Muscle layer of colon (tissue), 2 donors: ENCODE measurements at regions not wholly inside any gene's neighbourhood (a gene's known extent, or its start where the extent isn't known, plus 50 kb on each side); places are given as distances from the start of the nearest gene placed in this dataset.

Source experiments
- H3K27ac ChIP-seq: one replicate; pipeline ENCODE4 v1.7.0; 2013; ENCODE audit warnings: low read depth, mild to moderate bottlenecking, low read length, moderate library complexity
- H3K27me3 ChIP-seq, 2 donors: one replicate each; pipeline ENCODE4 v1.7.0; 2013; ENCODE audit warnings: low read length in 2 of 2, mild to moderate bottlenecking in 2 of 2; ENCODE audit not compliant: insufficient read depth in 2 of 2, control insufficient read depth in 1 of 2
- H3K36me3 ChIP-seq: one replicate; pipeline ENCODE4 v1.7.0; 2013; ENCODE audit warnings: mild to moderate bottlenecking, low read length; ENCODE audit not compliant: insufficient read depth
- H3K4me1 ChIP-seq: one replicate; pipeline ENCODE4 v1.7.0; 2013; ENCODE audit warnings: mild to moderate bottlenecking, low read length; ENCODE audit not compliant: insufficient read depth
- H3K4me3 ChIP-seq, 2 donors: one replicate each; pipeline ENCODE4 v1.7.0; 2013; ENCODE audit warnings: low read length in 2 of 2, low read depth in 1 of 2, mild to moderate bottlenecking in 1 of 2, moderate library complexity in 1 of 2
- H3K9ac ChIP-seq: one replicate; pipeline ENCODE4 v1.7.0; 2013; ENCODE audit warnings: low read length
- H3K9me3 ChIP-seq: one replicate; pipeline ENCODE4 v1.7.0; 2013; ENCODE audit warnings: mild to moderate bottlenecking, low read length
- donor health status: abdominal sarcoma.
- donor health status: Adenocarcinoma of cecum.

GRCh38 chr13:61954092-61954491 is 538.4 kb upstream of the PCDH20 start:
- Histone ChIP-seq H3K27me3 (no peaks in the 10 kb centered on the region), H3K4me3 (no peak overlapping the region), H3K36me3 (no peaks in the 10 kb centered on the region), H3K27ac (no peak overlapping the region), H3K4me1 (no peaks in the 10 kb centered on the region), H3K9me3 (no peaks in the 10 kb centered on the region), H3K9ac (no peak overlapping the region)

- H3K27me3 ChIP-seq, result no peaks in the 10 kb centered on the region
- no peak overlapping the region for H3K4me3 ChIP-seq
- no peak overlapping the region for H3K27ac ChIP-seq
- no peaks in the 10 kb centered on the region for H3K4me1 ChIP-seq
- H3K9me3 ChIP-seq, result no peaks in the 10 kb centered on the region
- H3K36me3 ChIP-seq, result no peaks in the 10 kb centered on the region
- H3K9ac ChIP-seq, result no peak overlapping the region
These were observed 535.2 kb upstream of the PCDH20 start for GRCh38 chr13:61950828-61951227.

- Histone ChIP-seq H3K9me3 (no peaks in the 10 kb centered on the region), H3K4me1 (no peaks in the 10 kb centered on the region), H3K27ac (no peak overlapping the region), H3K4me3 (no peak overlapping the region), H3K27me3 (no peaks in the 10 kb centered on the region), H3K36me3 (no peaks in the 10 kb centered on the region), H3K9ac (no peak overlapping the region)
These were observed 528.8 kb upstream of the PCDH20 start for GRCh38 chr13:61944329-61944929.

DNA sequence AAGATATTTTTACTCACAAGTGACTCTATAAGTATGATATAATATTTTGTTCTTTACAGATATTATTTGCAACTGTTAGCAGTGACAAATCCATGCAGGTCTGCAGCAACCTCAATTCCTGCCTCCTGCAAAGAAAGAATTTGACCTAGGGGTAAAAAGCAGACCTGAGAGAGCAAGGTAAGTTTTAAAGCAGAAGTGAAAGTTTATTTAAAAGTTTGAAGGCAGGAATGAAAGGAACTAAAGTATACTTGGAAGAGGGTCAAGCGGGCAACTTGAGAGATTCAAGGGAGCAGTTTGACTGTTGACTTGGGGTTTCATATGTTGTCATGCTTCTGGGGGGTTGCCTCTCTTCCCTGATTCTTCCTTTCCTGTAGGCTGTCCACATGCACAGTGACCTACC is 520.1 kb upstream of the PCDH20 start:
- H3K9me3 ChIP-seq, result no peaks in the 10 kb centered on the region

DNA sequence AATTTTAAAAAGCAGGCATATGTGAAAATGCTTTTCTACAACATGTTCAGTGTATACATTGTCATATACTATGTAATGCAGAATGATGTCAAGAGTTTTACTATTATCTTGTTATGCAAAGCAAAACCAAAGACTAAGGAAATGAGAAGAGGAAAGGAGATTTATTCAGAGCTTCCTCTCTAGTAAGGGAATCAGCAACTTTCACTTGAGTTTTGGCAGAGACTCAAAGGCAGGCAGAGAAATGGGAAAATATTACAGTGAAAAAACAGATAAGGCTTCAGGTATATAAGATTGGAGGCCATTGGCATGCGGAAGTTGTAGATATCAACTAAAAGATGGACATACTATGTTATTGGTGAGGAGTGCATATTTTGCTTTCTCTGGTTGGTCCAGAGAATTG is 512.0 kb upstream of the PCDH20 start:
- Histone ChIP-seq H3K9ac (no peak overlapping the region), H3K4me3 (no peak overlapping the region), H3K9me3 (no peaks in the 10 kb centered on the region), H3K4me1 (no peaks in the 10 kb centered on the region), H3K27me3 (no peaks in the 10 kb centered on the region), H3K27ac (no peak overlapping the region), H3K36me3 (no peaks in the 10 kb centered on the region)

More for the DNA sequence above, 520.1 kb upstream of the PCDH20 start:
- no peaks in the 10 kb centered on the region for H3K36me3 ChIP-seq
- no peak overlapping the region for H3K4me3 ChIP-seq
- no peaks in the 10 kb centered on the region for H3K4me1 ChIP-seq
- H3K27ac ChIP-seq, result no peak overlapping the region
- no peaks in the 10 kb centered on the region for H3K27me3 ChIP-seq
- H3K9ac ChIP-seq, result no peak overlapping the region

DNA sequence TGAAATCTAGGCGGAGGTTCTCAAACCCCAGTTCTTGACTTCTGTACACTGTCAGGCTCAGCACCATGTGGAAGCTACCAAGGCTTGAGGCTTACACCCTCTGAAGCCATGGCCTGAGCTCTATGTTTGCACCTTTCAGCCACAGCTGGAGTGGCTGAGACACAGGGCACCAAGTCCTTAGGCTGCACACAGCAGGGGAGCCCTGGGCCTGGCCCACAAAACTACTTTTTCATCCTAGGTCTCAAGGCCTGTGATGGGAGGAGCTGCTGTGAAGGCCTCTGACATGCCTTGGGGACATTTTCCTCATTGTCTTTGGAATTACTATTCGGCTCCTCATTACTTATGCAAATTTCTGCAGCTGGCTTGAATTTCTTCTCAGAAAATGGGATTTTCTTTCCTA is 503.2 kb upstream of the PCDH20 start:
- Histone ChIP-seq H3K9ac (no peak overlapping the region), H3K9me3 (no peaks in the 10 kb centered on the region), H3K27me3 (no peaks in the 10 kb centered on the region), H3K36me3 (no peaks in the 10 kb centered on the region), H3K4me1 (no peaks in the 10 kb centered on the region), H3K27ac (no peak overlapping the region), H3K4me3 (no peak overlapping the region)

DNA sequence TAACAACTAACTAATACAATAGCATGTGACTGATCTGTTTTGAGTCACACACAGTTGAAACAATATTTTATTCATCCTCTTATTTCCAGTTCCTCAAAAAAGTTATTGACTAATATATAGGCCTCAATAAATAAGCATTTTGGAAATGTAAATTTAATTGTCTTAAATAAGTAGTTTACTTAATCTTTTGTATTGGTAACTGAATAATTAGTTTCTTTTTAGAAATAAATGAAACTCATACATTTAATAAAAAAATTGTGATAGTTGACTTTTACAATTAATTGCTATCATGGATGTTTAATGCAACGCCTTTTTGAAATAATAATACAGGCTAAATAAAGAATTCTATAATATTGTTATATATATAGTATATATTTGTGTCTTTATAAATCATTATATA is 500.8 kb upstream of the PCDH20 start:
- Histone ChIP-seq H3K4me3 (no peak overlapping the region), H3K36me3 (no peaks in the 10 kb centered on the region), H3K9me3 (no peaks in the 10 kb centered on the region), H3K27ac (no peak overlapping the region), H3K4me1 (no peaks in the 10 kb centered on the region), H3K9ac (no peak overlapping the region), H3K27me3 (no peaks in the 10 kb centered on the region)

- H3K27ac ChIP-seq, result no peak overlapping the region
- H3K27me3 ChIP-seq, result no peaks in the 10 kb centered on the region
- H3K4me1 ChIP-seq, result no peaks in the 10 kb centered on the region
These were observed 497.5 kb upstream of the PCDH20 start for GRCh38 chr13:61913183-61913582.

GRCh38 chr13:61908906-61909615 is 493.4 kb upstream of the PCDH20 start:
- Histone ChIP-seq H3K27ac (no peak overlapping the region), H3K36me3 (no peaks in the 10 kb centered on the region), H3K27me3 (no peaks in the 10 kb centered on the region), H3K4me1 (no peaks in the 10 kb centered on the region), H3K9me3 (no peaks in the 10 kb centered on the region), H3K4me3 (no peak overlapping the region), H3K9ac (no peak overlapping the region)

More at GRCh38 chr13:61913183-61913582, 497.5 kb upstream of the PCDH20 start:
- no peaks in the 10 kb centered on the region for H3K36me3 ChIP-seq
- H3K4me3 ChIP-seq, result no peak overlapping the region
- no peaks in the 10 kb centered on the region for H3K9me3 ChIP-seq
- no peak overlapping the region for H3K9ac ChIP-seq

- Histone ChIP-seq H3K36me3 (no peaks in the 10 kb centered on the region), H3K4me3 (no peak overlapping the region), H3K4me1 (no peaks in the 10 kb centered on the region), H3K9ac (no peak overlapping the region), H3K27ac (no peak overlapping the region), H3K27me3 (no peaks in the 10 kb centered on the region), H3K9me3 (no peaks in the 10 kb centered on the region)
These were observed 489.4 kb upstream of the PCDH20 start for GRCh38 chr13:61905054-61905453.

- no peaks in the 10 kb centered on the region for H3K4me1 ChIP-seq
- no peaks in the 10 kb centered on the region for H3K9me3 ChIP-seq
- H3K4me3 ChIP-seq, result no peak overlapping the region
- H3K9ac ChIP-seq, result no peak overlapping the region
- no peaks in the 10 kb centered on the region for H3K36me3 ChIP-seq
- no peak overlapping the region for H3K27ac ChIP-seq
- no peaks in the 10 kb centered on the region for H3K27me3 ChIP-seq
These were observed 486.4 kb upstream of the PCDH20 start for GRCh38 chr13:61901946-61902541.

GRCh38 chr13:61900033-61900432 is 484.4 kb upstream of the PCDH20 start:
- Histone ChIP-seq H3K27me3 (no peaks in the 10 kb centered on the region), H3K4me1 (no peaks in the 10 kb centered on the region), H3K4me3 (no peak overlapping the region), H3K9ac (no peak overlapping the region), H3K9me3 (no peaks in the 10 kb centered on the region), H3K36me3 (no peaks in the 10 kb centered on the region), H3K27ac (no peak overlapping the region)
